Hepatocyte (in vitro differentiated cells): ENCODE measurements at regions not wholly inside any gene's neighbourhood (a gene's known extent, or its start where the extent isn't known, plus 50 kb on each side); places are given as distances from the start of the nearest gene placed in this dataset.

ENCODE experiments used
- DNase-seq: peaks from one replicate; pipeline ENCODE4 v3.0.0-alpha.2; 2016; ENCODE audit warnings: low spot score
- H2AFZ ChIP-seq: fragments of 200-600 bp; sonication (generic); 2 replicates; pipeline ENCODE4 v1.6.0; 2016; ENCODE audit warnings: antibody characterized with exemption, mild to moderate bottlenecking
- H3K27ac ChIP-seq: fragments of 200-600 bp; sonication (generic); 2 replicates; pipeline ENCODE4 v1.5.1; 2016; ENCODE audit warnings: mild to moderate bottlenecking
- H3K27me3 ChIP-seq: fragments of 200-600 bp; sonication (generic); 2 replicates; pipeline ENCODE4 v1.6.1; 2016
- H3K36me3 ChIP-seq: fragments of 200-600 bp; sonication (generic); replicated peaks from 2 replicates; pipeline ENCODE4 v1.5.1; 2016; ENCODE audit warnings: low read depth; ENCODE audit not compliant: insufficient read depth
- H3K4me1 ChIP-seq: fragments of 200-600 bp; sonication (generic); 2 replicates; pipeline ENCODE4 v1.5.1; 2016; ENCODE audit warnings: mild to moderate bottlenecking, moderate library complexity; ENCODE audit not compliant: insufficient read depth
- H3K4me2 ChIP-seq: fragments of 200-600 bp; sonication (generic); 2 replicates; pipeline ENCODE4 v1.6.0; 2016
- H3K4me3 ChIP-seq: fragments of 200-600 bp; sonication (generic); 2 replicates; pipeline ENCODE4 v1.5.1; 2016; ENCODE audit warnings: mild to moderate bottlenecking
- H3K79me2 ChIP-seq: fragments of 200-600 bp; sonication (generic); 2 replicates; pipeline ENCODE4 v1.6.0; 2017; ENCODE audit warnings: mild to moderate bottlenecking
- H3K9me2 ChIP-seq: fragments of 200-600 bp; sonication (generic); replicated peaks from 2 replicates; pipeline ENCODE4 v1.6.0; 2017; ENCODE audit warnings: mild to moderate bottlenecking; ENCODE audit not compliant: insufficient read depth
- H3K9me3 ChIP-seq: fragments of 200-600 bp; sonication (generic); 2 replicates; pipeline ENCODE4 v1.5.1; 2016; ENCODE audit warnings: low read depth, mild to moderate bottlenecking
- H4K20me1 ChIP-seq: fragments of 200-600 bp; sonication (generic); 2 replicates; pipeline ENCODE4 v1.6.0; 2016; ENCODE audit warnings: mild to moderate bottlenecking; ENCODE audit not compliant: insufficient read depth, poor library complexity, severe bottlenecking
- EZH2 ChIP-seq: fragments of 200-600 bp; sonication (generic); IDR thresholded peaks from 2 replicates; pipeline ENCODE4 v1.6.1; 2016; ENCODE audit warnings: antibody characterized with exemption, mild to moderate bottlenecking, borderline replicate concordance
- EZH2phosphoT487 ChIP-seq: fragments of 200-600 bp; sonication (generic); IDR thresholded peaks from one replicate; pipeline ENCODE4 v1.6.1; 2018; ENCODE audit warnings: antibody characterized with exemption, mild to moderate bottlenecking, low read depth, moderate library complexity; ENCODE audit not compliant: unreplicated experiment, severe bottlenecking
- WGBS: methylation state at CpG from one replicate; pipeline ENCODE4 v1.1.6; 2016; ENCODE audit warnings: low lambda C conversion rate; ENCODE audit errors: missing lambda C conversion rate; 5-methylcytosine and 5-hydroxymethylcytosine counted together
- TF ChIP-seq, protein P1 (sequence below): fragments of 200-600 bp; sonication (generic); IDR thresholded peaks from 2 replicates; pipeline ENCODE4 v1.5.1; 2016; ENCODE audit warnings: antibody characterized with exemption, mild to moderate bottlenecking; ENCODE audit not compliant: poor library complexity

- Histone ChIP-seq H3K4me1 (no peaks in the 10 kb centered on the region), H3K27ac (no peak overlapping the region), H3K9me2 (no peaks in the 10 kb centered on the region), H3K4me2 (no peak overlapping the region), H3K79me2 (no peaks in the 10 kb centered on the region), H2AFZ (no peak overlapping the region), H4K20me1 (no peaks in the 10 kb centered on the region), H3K4me3 (no peak overlapping the region), H3K9me3 (no peaks in the 10 kb centered on the region), H3K27me3 (no peaks in the 10 kb centered on the region), H3K36me3 (no peaks in the 10 kb centered on the region)
- TF ChIP-seq, protein P1, sequence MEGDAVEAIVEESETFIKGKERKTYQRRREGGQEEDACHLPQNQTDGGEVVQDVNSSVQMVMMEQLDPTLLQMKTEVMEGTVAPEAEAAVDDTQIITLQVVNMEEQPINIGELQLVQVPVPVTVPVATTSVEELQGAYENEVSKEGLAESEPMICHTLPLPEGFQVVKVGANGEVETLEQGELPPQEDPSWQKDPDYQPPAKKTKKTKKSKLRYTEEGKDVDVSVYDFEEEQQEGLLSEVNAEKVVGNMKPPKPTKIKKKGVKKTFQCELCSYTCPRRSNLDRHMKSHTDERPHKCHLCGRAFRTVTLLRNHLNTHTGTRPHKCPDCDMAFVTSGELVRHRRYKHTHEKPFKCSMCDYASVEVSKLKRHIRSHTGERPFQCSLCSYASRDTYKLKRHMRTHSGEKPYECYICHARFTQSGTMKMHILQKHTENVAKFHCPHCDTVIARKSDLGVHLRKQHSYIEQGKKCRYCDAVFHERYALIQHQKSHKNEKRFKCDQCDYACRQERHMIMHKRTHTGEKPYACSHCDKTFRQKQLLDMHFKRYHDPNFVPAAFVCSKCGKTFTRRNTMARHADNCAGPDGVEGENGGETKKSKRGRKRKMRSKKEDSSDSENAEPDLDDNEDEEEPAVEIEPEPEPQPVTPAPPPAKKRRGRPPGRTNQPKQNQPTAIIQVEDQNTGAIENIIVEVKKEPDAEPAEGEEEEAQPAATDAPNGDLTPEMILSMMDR: no peak
- WGBS: 91% methylated on average over 1 of the region's 1 CpG
- DNase-seq: no peak
These were observed 2125.3 kb upstream of the RAG2 start for GRCh38 chr11:38723361-38723760.

- H3K27ac ChIP-seq: no peak overlapping the region
- no peaks in the 10 kb centered on the region for H3K36me3 ChIP-seq
- no peak overlapping the region for H2AFZ ChIP-seq
- no peaks in the 10 kb centered on the region for H3K27me3 ChIP-seq
- H3K79me2 ChIP-seq: no peaks in the 10 kb centered on the region
- no peaks in the 10 kb centered on the region for H4K20me1 ChIP-seq
- H3K9me2 ChIP-seq: no peaks in the 10 kb centered on the region
- H3K4me3 ChIP-seq: no peak overlapping the region
- no peak overlapping the region for H3K4me2 ChIP-seq
- TF ChIP-seq, protein P1: no peak
- no peak for TF ChIP-seq EZH2
- 86% methylated on average over 1 of the region's 1 CpG for WGBS
- no peaks in the 10 kb centered on the region for H3K9me3 ChIP-seq
- no peaks in the 10 kb centered on the region for H3K4me1 ChIP-seq
- DNase-seq: no peak
These were observed 2123.7 kb upstream of the RAG2 start for GRCh38 chr11:38721586-38722315.

- Histone ChIP-seq H3K9me3 (no peaks in the 10 kb centered on the region), H3K36me3 (no peaks in the 10 kb centered on the region), H2AFZ (no peak overlapping the region), H3K4me3 (no peak overlapping the region), H3K9me2 (no peaks in the 10 kb centered on the region), H3K4me1 (no peaks in the 10 kb centered on the region), H3K27me3 (no peaks in the 10 kb centered on the region), H3K4me2 (no peak overlapping the region), H3K79me2 (no peaks in the 10 kb centered on the region), H3K27ac (no peak overlapping the region), H4K20me1 (no peaks in the 10 kb centered on the region)
- peak; percentile 5 for DNase-seq
- WGBS: 74% methylated on average over 1 of the region's 1 CpG
- TF ChIP-seq, protein P1: no peak
- TF ChIP-seq EZH2phosphoT487 (no peak), EZH2 (no peak)
These were observed 2120.6 kb upstream of the RAG2 start for GRCh38 chr11:38718659-38719058.

GRCh38 chr11:38718049-38718448 lies 2120.0 kb upstream of the RAG2 start:
- no peak overlapping the region for H3K4me3 ChIP-seq
- TF ChIP-seq, protein P1: no peak
- no peak for TF ChIP-seq EZH2
- TF ChIP-seq EZH2phosphoT487: no peak
- H3K27me3 ChIP-seq: no peaks in the 10 kb centered on the region
- DNase-seq: peak; percentile 35
- no peak overlapping the region for H3K4me2 ChIP-seq
- no peaks in the 10 kb centered on the region for H3K9me3 ChIP-seq
- H2AFZ ChIP-seq: no peak overlapping the region
- H3K36me3 ChIP-seq: no peaks in the 10 kb centered on the region
- WGBS: 27% methylated on average over 2 of the region's 2 CpGs
- no peaks in the 10 kb centered on the region for H4K20me1 ChIP-seq
- H3K9me2 ChIP-seq: no peaks in the 10 kb centered on the region
- H3K27ac ChIP-seq: no peak overlapping the region
- no peaks in the 10 kb centered on the region for H3K4me1 ChIP-seq
- no peaks in the 10 kb centered on the region for H3K79me2 ChIP-seq
